ENCODE measurements at regions not wholly inside any gene's neighbourhood (a gene's known extent, or its start where the extent isn't known, plus 50 kb on each side); places are given as distances from the start of the nearest gene placed in this dataset.

DNA sequence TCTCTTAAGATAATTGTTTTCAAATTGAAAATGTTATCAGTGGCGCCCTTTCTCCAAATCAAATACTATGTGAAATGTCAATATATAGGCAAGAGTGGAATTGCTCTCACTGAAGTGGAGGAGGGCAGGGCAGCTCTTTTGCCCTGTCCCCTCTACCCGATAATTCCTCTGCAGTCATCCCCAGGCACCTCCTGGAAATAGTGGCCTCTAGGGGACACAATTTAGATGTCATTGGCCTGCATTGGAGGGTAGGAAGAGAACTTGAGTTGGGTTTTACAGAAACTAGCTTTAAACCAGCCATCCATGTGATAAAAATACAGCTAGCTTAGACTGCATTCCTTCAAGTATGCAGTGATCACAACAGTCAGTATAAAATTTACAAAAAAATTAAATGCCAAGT, 288.9 kb downstream of the EDEM1 start:
- no peak for TF ChIP-seq POLR2A (IDR thresholded peaks at IDR 0.05)
- TF ChIP-seq, protein P1, sequence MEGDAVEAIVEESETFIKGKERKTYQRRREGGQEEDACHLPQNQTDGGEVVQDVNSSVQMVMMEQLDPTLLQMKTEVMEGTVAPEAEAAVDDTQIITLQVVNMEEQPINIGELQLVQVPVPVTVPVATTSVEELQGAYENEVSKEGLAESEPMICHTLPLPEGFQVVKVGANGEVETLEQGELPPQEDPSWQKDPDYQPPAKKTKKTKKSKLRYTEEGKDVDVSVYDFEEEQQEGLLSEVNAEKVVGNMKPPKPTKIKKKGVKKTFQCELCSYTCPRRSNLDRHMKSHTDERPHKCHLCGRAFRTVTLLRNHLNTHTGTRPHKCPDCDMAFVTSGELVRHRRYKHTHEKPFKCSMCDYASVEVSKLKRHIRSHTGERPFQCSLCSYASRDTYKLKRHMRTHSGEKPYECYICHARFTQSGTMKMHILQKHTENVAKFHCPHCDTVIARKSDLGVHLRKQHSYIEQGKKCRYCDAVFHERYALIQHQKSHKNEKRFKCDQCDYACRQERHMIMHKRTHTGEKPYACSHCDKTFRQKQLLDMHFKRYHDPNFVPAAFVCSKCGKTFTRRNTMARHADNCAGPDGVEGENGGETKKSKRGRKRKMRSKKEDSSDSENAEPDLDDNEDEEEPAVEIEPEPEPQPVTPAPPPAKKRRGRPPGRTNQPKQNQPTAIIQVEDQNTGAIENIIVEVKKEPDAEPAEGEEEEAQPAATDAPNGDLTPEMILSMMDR (IDR thresholded peaks at IDR 0.05), result no peak
